Gastrocnemius medialis (tissue), 4 donors: ENCODE measurements at regions not wholly inside any gene's neighbourhood (a gene's known extent, or its start where the extent isn't known, plus 50 kb on each side); places are given as distances from the start of the nearest gene placed in this dataset.

Experiments used
- POLR2A ChIP-seq, 2 donors: fragments of 450-650 bp; IDR thresholded peaks; one replicate each; pipeline ENCODE4 v1.6.1; 2017; ENCODE audit warnings: antibody characterized with exemption in 2 of 2, mild to moderate bottlenecking in 2 of 2, moderate library complexity in 2 of 2
- TF ChIP-seq, protein P1 (sequence below), 5 experiments: fragments of 450-650 bp in 3 of 5; fragments of 200-600 bp in 2 of 5; sonication (generic) in 2 of 5; IDR thresholded peaks in 4 of 5; conservative IDR thresholded peaks in 1 of 5; 1 replicate in 4 of 5; 2 replicates in 1 of 5; pipeline ENCODE4 v1.5.1; 2016 to 2019; ENCODE audit warnings: antibody characterized with exemption in 5 of 5, mild to moderate bottlenecking in 3 of 5, moderate library complexity in 3 of 5

DNA sequence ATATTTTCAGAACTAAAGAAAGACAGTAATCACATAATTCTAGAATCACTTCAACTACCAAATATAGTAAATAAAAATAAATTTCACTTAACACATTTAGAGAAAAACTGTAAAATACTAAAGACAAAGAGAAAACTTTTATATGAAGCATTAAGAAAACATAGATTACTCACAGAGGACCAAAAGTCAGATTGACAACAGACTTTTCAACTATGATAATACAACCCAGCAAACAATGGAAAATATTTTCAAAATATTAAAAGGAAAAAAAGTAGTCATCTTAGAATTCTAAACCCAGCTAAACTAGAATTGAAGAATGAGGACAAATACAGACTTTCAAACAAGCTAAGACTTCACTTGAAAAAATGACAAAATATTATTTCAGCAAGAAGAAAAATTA, 164.8 kb upstream of the ARID1B start:
- TF ChIP-seq POLR2A (IDR thresholded peaks at IDR 0.05), result no peak
- TF ChIP-seq, protein P1, sequence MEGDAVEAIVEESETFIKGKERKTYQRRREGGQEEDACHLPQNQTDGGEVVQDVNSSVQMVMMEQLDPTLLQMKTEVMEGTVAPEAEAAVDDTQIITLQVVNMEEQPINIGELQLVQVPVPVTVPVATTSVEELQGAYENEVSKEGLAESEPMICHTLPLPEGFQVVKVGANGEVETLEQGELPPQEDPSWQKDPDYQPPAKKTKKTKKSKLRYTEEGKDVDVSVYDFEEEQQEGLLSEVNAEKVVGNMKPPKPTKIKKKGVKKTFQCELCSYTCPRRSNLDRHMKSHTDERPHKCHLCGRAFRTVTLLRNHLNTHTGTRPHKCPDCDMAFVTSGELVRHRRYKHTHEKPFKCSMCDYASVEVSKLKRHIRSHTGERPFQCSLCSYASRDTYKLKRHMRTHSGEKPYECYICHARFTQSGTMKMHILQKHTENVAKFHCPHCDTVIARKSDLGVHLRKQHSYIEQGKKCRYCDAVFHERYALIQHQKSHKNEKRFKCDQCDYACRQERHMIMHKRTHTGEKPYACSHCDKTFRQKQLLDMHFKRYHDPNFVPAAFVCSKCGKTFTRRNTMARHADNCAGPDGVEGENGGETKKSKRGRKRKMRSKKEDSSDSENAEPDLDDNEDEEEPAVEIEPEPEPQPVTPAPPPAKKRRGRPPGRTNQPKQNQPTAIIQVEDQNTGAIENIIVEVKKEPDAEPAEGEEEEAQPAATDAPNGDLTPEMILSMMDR (IDR thresholded peaks at IDR 0.05 in 4 of 5, conservative IDR thresholded peaks at IDR 0.05 in 1 of 5), result no peak
